Hindlimb muscle (tissue), 1 donor: ENCODE measurements at regions not wholly inside any gene's neighbourhood (a gene's known extent, or its start where the extent isn't known, plus 50 kb on each side); places are given as distances from the start of the nearest gene placed in this dataset.

Experiments used
- DNase-seq: peaks from one replicate; pipeline ENCODE4 v3.0.0-alpha.2; 2013

- DNase-seq: no peak
These were observed 58.8 kb upstream of the HAAO start for GRCh38 chr2:42851186-42851585.

DNA sequence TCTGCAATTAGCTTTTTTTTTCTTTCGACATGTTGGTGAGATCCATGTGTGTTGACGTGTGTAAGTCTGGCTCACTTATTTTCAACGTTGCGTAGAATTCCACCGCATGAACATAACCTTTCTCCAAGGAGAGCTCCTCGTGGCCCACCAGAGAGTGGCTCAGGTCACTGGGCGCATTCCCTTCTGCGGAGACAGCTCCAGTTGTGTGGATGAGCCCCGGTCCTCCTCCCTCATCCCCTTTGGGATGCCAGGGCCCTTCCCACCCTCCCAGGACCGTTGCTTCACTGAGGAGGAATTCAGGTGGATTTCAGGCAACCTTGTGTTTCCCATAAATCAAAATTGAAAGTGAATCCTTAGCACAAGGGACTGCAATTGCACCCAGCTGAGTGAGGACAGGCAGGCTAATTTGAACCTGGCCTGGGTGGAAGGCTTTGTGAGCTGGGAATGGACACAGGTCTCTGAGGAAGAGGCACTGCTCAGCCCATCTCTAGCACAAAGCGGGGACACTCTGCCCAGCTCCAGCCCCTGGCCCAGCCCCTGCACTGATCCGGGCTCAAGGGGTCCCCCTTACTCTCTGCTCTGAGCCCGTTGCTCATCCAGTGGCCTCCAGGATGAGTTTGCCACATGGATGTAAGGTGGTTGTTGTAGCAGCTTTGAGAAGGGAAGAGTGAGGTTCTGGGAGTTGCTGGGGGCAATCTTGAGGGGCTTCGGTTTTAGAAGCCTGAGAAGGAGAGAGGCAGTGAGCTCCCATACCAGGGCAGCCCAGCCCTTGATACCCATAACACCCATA is 57.8 kb upstream of the HAAO start:
- DNase-seq: no peak

DNA sequence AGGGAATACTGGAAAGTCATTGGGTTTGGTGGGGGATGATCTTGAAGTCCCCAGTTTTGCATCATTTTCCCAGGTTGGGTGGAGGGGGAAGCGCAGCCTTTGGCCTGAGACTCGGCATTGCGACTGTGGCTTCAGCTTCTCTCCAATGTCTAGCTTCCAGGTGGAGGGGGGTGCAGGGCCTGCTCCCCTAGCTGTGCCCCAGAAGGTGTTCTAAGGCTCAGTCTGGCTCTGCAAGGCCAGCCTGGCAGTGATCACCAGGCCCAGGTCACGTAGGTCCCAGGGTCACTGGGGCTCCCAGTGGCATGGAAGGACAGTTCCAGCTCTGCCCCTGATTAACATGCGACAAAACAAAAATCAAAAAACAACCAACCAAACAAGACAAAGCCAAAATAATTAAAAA is 56.9 kb upstream of the HAAO start:
- DNase-seq: no peak

DNA sequence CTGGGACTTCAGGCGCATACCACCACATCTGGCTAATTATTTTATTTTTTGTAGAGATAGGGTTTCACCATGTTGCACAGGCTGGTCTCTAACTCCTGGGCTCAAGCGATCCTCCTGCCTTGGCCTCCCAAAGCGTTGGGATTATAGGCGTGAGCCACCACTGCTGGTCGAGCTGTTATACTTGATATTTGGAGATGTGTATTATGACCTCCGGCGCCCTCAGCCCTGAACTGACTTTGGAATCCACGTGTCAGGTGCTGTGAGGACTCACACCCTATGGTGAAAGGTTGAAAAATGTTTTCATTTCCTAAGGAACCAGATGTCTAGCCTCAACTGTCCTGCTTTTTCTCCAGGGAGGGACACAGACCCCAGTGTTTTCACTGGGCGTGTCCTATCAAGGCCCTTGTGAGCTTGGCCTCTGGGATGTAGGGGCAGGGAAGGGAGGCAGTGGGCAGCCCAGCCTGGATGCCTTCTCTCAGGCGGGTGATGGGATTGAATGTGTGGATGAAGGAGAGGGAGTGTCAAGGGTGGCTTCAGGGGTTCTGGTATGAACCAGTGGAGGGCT is 56.4 kb upstream of the HAAO start:
- no peak for DNase-seq

- no peak for DNase-seq
These were observed 55.9 kb upstream of the HAAO start for GRCh38 chr2:42848265-42848664.

DNA sequence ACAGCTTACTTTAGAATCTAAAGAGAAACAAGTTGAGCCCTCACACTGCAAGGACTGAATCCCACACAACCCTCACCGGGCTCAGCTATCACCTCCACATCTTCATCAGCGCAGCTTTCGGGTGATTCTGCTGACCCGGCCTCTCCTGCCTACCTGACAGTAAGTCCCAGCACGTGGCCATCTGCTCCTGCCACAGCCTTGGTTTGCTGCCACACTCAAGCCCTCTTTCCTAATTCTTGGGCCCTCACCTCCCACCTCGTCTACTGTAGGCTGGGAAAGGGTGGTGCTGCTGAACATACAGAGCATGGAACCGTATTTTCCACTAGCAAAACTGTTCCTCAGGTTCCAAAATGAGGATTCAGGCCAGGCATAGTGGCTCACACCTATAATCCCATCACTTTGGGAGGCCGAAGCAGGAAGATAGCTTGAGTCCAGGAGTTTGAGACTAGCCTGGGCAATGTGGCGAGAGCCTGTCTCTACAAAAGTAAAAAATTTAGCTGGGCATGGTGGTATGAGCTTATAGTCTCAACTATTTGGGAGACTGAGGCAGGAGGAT is 55.3 kb upstream of the HAAO start:
- DNase-seq: no peak

DNA sequence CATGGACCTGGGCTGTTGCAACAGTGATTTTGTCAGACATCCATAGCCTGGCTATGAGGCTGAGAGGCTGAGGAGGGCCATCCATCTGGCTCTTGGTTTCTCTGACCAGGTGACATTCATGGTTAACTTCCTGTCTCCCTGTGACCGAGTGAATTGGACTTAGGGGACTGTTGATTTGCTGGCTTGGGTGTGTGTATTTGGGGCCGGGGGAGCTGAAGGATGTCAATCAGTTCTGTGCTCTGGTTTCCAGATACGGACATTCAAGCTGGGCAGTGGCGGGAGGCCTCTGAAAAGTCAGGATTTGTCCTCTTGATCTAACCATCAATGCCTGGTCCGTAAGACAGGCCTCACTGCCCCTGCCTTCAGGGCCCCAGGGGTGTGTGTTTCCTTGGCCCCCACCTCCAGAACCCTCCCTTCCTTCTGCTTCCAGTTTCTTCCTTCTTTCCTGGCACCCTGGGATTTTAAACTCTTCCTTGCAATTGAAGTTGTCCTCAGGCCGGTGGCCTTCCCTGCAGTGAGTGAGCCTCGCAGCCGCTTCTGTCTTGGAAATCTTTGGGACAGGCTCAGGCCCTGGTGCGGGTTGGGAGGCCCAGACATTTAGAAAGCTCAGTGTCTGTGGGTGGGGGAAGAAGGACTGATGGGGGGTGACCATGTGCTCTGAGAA is 54.7 kb upstream of the HAAO start:
- DNase-seq: no peak

- no peak for DNase-seq
These were observed 53.6 kb upstream of the HAAO start for GRCh38 chr2:42846026-42846425.

DNA sequence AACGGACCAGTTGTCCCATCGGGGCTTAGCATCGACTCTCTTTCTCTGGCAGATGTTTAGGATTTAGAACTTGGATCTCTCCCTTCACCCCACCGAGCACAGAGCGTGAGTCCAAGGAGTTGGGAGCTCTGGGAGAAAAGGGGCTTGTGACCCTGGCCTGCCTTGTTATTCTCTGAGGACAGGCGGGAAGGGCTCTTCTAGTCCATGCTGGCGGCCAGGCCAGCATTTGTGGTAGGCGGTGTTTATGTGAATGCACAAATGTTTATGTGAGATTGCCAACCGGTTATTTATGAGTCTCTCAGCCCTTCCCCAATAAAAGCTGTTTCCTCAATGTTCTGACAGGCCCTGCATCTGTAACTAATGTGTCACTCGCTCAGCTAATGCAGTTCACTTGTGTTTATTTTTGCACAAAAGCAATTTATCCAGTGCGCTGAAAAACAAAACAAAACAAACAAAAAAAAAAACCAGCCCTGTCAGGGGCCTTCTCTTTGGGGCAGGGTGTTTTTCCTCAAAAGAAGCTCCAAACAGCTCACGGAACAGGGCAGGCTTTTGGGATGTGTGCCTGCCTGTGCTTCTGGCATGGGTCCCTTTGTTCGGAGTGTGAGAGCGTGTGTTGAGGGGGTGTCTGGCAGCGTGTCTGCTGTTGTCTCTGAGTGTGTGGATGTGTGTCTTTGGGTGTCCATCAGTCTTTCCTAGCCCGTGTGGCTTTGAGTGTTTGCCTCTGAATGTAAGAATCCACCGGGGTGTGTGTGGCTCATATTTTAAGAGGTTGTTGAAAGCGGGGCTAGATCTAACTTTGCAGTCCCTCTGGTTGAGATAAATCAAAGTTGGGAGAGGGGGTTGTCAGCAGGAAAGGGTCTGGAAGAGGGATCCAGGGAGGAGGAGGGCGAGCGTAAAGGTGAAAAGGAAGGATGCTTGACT is 52.8 kb upstream of the HAAO start:
- peak; percentile 52 for DNase-seq

DNA sequence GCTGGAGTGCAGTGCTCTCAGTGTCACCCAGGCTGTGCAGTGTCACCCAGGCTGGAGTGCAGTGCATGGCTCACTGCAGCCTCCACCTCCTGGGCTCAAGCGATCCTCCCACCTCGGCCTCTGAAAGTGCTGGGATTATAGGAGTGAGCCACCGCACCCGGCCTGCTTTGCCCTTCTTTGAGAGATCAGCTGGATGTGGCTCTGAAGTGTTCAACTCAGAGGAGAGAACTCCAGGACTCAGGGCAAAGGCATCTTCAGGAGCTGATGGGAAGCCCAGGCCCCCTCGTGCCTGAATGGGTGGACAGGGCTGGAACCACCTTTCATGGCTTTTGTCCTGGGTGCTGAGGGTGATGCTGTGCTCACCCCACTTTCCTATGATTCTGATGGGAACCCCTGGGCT is 52.0 kb upstream of the HAAO start:
- no peak for DNase-seq

DNA sequence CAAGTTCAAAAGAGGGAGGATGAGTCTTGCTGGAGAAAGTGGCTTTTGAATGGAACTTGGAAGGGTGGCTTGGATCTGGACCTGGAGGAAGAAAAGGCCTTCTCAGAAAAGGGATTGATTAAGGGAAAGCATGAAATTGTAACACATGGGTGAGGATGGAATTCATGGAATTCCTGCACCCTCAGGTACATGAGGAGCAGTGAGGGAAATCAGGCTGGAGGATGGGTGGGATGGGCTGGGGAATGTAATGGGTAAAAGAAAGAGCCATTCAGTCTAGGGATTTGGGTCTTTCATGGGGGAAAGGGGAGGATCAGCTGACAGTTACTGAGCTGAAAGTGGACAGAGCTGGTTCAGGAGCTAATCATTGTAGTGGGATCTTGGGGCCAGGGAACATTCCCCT is 51.2 kb upstream of the HAAO start:
- no peak for DNase-seq

DNA sequence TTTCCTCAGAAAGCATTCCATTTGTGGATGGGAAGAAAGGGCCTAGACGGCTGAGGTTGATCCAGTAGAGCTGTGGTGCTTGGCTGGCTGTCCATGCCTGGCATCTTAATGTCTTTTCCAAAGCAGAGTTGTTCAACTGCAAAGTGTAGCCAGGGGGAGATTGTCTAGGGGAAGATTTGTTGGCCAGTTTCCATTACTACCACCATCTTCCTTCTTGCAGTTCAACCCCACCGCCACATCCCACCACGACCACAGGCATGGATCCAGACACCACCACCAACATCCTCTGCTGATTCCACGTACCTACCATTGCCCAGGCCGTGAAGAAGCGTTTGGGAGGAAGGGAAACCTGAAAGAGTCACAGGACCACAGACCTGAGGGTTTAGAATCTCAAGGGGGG is 50.7 kb upstream of the HAAO start:
- DNase-seq: no peak

- no peak for DNase-seq
These were observed 50.1 kb upstream of the HAAO start for GRCh38 chr2:42842466-42842865.
